GM12865 (cell line): ENCODE measurements at regions not wholly inside any gene's neighbourhood (a gene's known extent, or its start where the extent isn't known, plus 50 kb on each side); places are given as distances from the start of the nearest gene placed in this dataset.
"Not testable (repeated sequence)": the region's sequence is repeated elsewhere in the genome, so short reads cannot be mapped to it uniquely, and the experiment has no call there.

Experiments
- DNase-seq: peaks from one replicate; pipeline ENCODE4 v3.0.0; 2010; ENCODE audit warnings: low read depth
- H3K4me3 ChIP-seq: 2 replicates; pipeline ENCODE4 v1.5.1; 2011; ENCODE audit warnings: mild to moderate bottlenecking, low read depth, low read length, control low read depth
- TF ChIP-seq, protein P1 (sequence below): IDR thresholded peaks from 2 replicates; pipeline ENCODE4 v1.5.1; 2011; ENCODE audit warnings: low read length, control low read depth, low read depth, inconsistent platforms; ENCODE audit not compliant: insufficient read depth; ENCODE audit errors: missing control alignments

DNA sequence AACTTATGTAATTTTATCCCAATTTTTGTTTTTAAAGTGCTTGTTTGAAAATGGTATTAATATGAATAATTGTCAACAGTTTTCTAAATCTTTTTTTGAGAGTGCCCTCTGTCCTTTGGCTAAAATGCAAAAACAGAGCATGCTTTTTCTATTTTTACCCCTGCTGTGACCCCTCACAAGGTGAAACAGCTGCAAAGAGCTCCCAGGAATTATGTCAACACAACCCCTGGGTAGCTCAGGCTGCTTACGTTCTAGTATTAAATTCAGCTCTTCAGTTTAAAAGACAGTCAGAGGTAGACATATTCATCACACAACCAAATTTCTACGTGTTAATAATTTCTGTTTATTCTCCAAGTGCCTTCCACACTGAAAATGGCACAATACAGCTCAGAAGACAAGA is 367.5 kb downstream of the PRDM5 start:
- TF ChIP-seq, protein P1, sequence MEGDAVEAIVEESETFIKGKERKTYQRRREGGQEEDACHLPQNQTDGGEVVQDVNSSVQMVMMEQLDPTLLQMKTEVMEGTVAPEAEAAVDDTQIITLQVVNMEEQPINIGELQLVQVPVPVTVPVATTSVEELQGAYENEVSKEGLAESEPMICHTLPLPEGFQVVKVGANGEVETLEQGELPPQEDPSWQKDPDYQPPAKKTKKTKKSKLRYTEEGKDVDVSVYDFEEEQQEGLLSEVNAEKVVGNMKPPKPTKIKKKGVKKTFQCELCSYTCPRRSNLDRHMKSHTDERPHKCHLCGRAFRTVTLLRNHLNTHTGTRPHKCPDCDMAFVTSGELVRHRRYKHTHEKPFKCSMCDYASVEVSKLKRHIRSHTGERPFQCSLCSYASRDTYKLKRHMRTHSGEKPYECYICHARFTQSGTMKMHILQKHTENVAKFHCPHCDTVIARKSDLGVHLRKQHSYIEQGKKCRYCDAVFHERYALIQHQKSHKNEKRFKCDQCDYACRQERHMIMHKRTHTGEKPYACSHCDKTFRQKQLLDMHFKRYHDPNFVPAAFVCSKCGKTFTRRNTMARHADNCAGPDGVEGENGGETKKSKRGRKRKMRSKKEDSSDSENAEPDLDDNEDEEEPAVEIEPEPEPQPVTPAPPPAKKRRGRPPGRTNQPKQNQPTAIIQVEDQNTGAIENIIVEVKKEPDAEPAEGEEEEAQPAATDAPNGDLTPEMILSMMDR: no peak
- no peak overlapping the region for H3K4me3 ChIP-seq
- no peak for DNase-seq

DNA sequence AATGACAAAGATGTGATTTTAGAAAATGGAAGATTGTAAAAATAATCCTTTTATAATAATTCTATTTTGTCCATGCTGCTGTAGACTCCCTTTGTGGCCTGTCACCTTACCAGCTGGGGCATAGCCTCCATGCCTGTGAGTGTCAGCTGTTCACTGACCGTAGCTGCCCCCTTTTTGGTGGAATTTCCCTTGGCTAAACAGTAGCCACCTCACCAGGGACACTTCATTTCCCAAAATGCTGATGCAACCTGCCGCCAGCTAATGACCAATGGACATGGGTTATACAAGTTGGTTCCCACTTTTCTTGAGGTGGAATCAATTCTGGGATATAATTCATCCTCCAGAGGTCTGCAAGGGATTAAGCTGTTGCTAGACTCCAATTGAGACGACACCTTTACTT is 368.4 kb downstream of the PRDM5 start:
- TF ChIP-seq, protein P1: no peak
- no peak for DNase-seq
- no peak overlapping the region for H3K4me3 ChIP-seq

DNA sequence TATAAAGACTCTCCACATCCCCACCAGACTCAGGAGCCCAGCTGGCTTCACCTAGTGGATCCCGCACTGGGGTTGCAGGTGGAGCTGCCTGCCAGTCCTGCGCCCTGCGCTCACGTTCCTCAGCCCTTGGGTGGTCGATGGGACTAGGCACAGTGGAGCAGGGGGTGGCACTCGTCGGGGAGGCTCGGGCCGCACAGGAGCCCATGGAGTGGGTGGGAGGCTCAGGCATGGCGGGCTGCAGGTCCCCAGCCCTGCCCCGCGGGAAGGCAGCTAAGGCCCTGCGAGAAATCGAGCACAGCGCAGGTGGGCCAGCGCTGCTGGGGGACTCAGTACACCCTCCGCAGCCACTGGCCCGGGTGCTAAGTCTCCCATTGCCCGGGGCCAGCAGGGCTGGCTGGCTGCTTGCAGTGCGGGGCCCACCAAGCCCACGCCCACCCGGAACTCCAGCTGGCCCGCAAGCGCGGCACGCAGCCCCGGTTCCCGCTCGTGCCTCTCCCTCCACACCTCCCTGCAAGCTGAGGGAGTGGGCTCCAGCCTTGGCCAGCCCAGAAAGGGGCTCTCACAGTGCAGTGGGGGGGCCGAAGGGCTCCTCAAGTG is 371.8 kb downstream of the PRDM5 start:
- DNase-seq, H3K4me3 ChIP-seq: not testable (repeated sequence)

DNA sequence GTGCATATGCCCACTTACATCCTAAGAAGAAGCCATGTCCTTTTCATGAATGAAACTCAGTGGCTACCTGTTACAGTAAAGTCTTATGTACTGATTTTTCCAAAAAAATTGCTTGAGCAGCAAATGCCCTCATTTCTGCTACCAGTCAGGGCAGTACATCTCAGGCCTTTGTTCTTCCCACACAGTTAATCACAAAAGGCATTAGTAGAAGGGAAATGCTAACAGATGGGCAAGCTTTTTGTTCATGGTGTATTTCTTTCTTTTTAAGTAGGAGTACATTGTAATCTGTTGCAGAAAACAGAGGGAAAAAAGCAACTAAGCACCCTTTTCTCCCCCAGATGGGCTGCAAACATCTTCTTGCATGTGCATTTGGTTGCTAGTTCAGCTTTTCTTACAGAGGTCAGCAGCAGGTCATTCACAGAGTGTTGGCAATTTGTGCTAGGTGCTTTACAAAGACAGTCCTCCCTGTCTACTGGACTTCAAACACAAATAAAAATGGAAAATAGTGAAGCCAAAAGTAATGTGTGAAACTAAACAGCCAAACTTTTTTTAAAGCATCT is 373.4 kb downstream of the PRDM5 start:
- DNase-seq: no peak
- TF ChIP-seq, protein P1: no peak
- H3K4me3 ChIP-seq: no peak overlapping the region

DNA sequence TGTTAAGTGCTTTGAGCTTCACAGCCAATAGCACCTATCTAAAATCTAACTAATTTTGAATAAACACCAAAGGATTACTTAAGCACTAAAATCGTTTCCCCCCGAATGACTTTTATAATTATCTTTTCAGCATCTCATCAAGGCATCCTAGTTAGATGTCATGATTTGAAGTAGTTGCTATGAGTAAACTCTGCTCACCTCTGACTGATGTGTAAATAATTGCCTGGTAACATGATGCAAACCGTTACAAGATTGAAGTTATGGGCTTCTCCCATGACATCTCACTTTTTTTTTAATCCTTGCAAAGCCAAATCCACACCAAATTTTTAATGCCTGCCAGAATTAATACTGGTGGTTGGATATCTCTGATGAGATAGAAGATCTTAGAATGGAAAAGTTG is 377.1 kb downstream of the PRDM5 start:
- TF ChIP-seq, protein P1: no peak

DNA sequence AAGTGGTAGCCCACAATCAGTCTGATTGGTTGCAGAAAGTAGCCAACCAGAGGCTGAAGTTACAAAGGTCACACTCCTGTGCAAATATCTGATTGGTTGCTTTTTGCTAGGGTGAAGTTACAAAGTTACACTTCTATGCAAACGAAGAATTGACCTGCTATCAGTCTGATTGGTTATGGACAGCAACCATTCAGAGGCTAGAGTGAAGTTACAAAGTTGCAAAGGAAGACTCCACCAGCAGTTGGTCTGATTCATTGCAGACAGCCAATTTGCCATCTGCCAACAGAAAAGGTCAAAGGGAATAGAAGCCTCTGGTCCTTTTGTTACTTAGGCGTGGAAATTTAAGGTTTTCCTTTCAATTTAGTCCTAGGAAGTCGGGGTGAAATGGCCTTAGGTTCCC is 377.7 kb downstream of the PRDM5 start:
- H3K4me3 ChIP-seq: no peak overlapping the region
- no peak for DNase-seq
- TF ChIP-seq, protein P1: no peak

More for the DNA sequence above, 377.1 kb downstream of the PRDM5 start:
- DNase-seq: no peak
- H3K4me3 ChIP-seq: no peak overlapping the region

DNA sequence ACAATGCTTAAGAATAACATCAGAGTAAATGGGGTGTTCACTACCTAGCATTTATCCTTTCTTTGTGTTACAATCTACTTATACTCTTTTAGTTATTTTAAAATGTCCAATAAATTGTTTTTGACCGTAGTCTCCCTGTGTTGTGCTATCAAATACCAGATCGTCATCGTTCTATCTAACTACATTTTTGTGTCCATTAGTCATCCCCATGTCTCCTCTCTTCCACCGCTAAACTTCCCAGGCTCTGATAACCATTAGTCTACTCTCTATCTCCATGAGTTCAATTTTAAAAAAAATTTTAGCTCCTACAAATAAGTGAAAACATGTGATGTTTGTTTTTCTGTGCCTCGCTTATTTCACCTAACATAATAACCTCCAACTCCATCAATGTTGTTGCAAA is 381.9 kb downstream of the PRDM5 start:
- TF ChIP-seq, protein P1: no peak
- no peak for DNase-seq

More for the DNA sequence above, 381.9 kb downstream of the PRDM5 start:
- H3K4me3 ChIP-seq: no peak overlapping the region
